ENCODE measurements at regions not wholly inside any gene's neighbourhood (a gene's known extent, or its start where the extent isn't known, plus 50 kb on each side); places are given as distances from the start of the nearest gene placed in this dataset.
"Not testable (repeated sequence)": the region's sequence is repeated elsewhere in the genome, so short reads cannot be mapped to it uniquely, and the experiment has no call there.

- Mint-ChIP-seq H3K9me3 (peaks cover 6% of the 10 kb centered on the region), H3K4me1 (ENCODE audit: low read depth) (no peaks in the 10 kb centered on the region), H3K36me3 (ENCODE audit: low read depth) (no peaks in the 10 kb centered on the region), H3K27ac (no peak overlapping the region), H3K4me3 (no peak overlapping the region), H3K27me3 (ENCODE audit: low read depth) (no peaks in the 10 kb centered on the region)
- DNase-seq (ENCODE audit: low spot score), result no peak
Measured at GRCh38 chr14:48714366-48714765, 871.8 kb downstream of the RPS29 start.

GRCh38 chr14:48710133-48710532, 876.0 kb downstream of the RPS29 start:
- Mint-ChIP-seq H3K27me3 (ENCODE audit: low read depth) (no peaks in the 10 kb centered on the region), H3K4me1 (ENCODE audit: low read depth) (no peaks in the 10 kb centered on the region), H3K4me3 (no peak overlapping the region), H3K36me3 (ENCODE audit: low read depth) (no peaks in the 10 kb centered on the region), H3K9me3 (no peaks in the 10 kb centered on the region), H3K27ac (no peak overlapping the region)
- DNase-seq (ENCODE audit: low spot score), result no peak

- no peak for DNase-seq (ENCODE audit: low spot score)
- no peaks in the 10 kb centered on the region for H3K4me1 Mint-ChIP-seq (ENCODE audit: low read depth)
- no peaks in the 10 kb centered on the region for H3K9me3 Mint-ChIP-seq
- no peaks in the 10 kb centered on the region for H3K36me3 Mint-ChIP-seq (ENCODE audit: low read depth)
- no peak overlapping the region for H3K4me3 Mint-ChIP-seq
- H3K27me3 Mint-ChIP-seq (ENCODE audit: low read depth), result no peaks in the 10 kb centered on the region
- H3K27ac Mint-ChIP-seq, result no peak overlapping the region
Measured at GRCh38 chr14:48709277-48709785, 876.8 kb downstream of the RPS29 start.

GRCh38 chr14:48704639-48705038, 881.5 kb downstream of the RPS29 start:
- no peaks in the 10 kb centered on the region for H3K27me3 Mint-ChIP-seq (ENCODE audit: low read depth)
- no peak for DNase-seq (ENCODE audit: low spot score)
- no peaks in the 10 kb centered on the region for H3K4me1 Mint-ChIP-seq (ENCODE audit: low read depth)
- H3K9me3 Mint-ChIP-seq, result peaks cover 8% of the 10 kb centered on the region
- H3K27ac Mint-ChIP-seq, result no peak overlapping the region
- H3K36me3 Mint-ChIP-seq (ENCODE audit: low read depth), result no peaks in the 10 kb centered on the region
- no peak overlapping the region for H3K4me3 Mint-ChIP-seq

GRCh38 chr14:48703728-48704467, 882.3 kb downstream of the RPS29 start:
- peaks cover 8% of the 10 kb centered on the region for H3K9me3 Mint-ChIP-seq
- no peak for DNase-seq (ENCODE audit: low spot score)
- H3K27ac Mint-ChIP-seq, result no peak overlapping the region
- no peaks in the 10 kb centered on the region for H3K36me3 Mint-ChIP-seq (ENCODE audit: low read depth)
- H3K27me3 Mint-ChIP-seq (ENCODE audit: low read depth), result no peaks in the 10 kb centered on the region
- H3K4me1 Mint-ChIP-seq (ENCODE audit: low read depth), result no peaks in the 10 kb centered on the region
- H3K4me3 Mint-ChIP-seq, result no peak overlapping the region

- H3K27me3 Mint-ChIP-seq (ENCODE audit: low read depth); DNase-seq (ENCODE audit: low spot score); H3K4me3 Mint-ChIP-seq; H3K27ac Mint-ChIP-seq; H3K36me3 Mint-ChIP-seq (ENCODE audit: low read depth); H3K4me1 Mint-ChIP-seq (ENCODE audit: low read depth): not testable (repeated sequence)
- H3K9me3 Mint-ChIP-seq, result peaks cover 23% of the 10 kb centered on the region
Measured at GRCh38 chr14:48697362-48697761, 888.8 kb downstream of the RPS29 start.

- H3K27me3 Mint-ChIP-seq (ENCODE audit: low read depth), result no peaks in the 10 kb centered on the region
Measured at GRCh38 chr14:48693793-48694192, 892.4 kb downstream of the RPS29 start.

GRCh38 chr14:48690349-48690748, 895.8 kb downstream of the RPS29 start:
- no peak for DNase-seq (ENCODE audit: low spot score)
- Mint-ChIP-seq H3K4me1 (ENCODE audit: low read depth) (no peaks in the 10 kb centered on the region), H3K27ac (no peak overlapping the region), H3K27me3 (ENCODE audit: low read depth) (no peaks in the 10 kb centered on the region), H3K4me3 (no peak overlapping the region), H3K9me3 (no peaks in the 10 kb centered on the region), H3K36me3 (ENCODE audit: low read depth) (no peaks in the 10 kb centered on the region)

More at GRCh38 chr14:48693793-48694192, 892.4 kb downstream of the RPS29 start:
- H3K36me3 Mint-ChIP-seq (ENCODE audit: low read depth), result no peaks in the 10 kb centered on the region
- H3K9me3 Mint-ChIP-seq, result peaks cover 15% of the 10 kb centered on the region
- no peaks in the 10 kb centered on the region for H3K4me1 Mint-ChIP-seq (ENCODE audit: low read depth)
- H3K27ac Mint-ChIP-seq, result no peak overlapping the region
- DNase-seq (ENCODE audit: low spot score), result no peak
- no peak overlapping the region for H3K4me3 Mint-ChIP-seq

GRCh38 chr14:48686650-48687049, 899.5 kb downstream of the RPS29 start:
- no peaks in the 10 kb centered on the region for H3K36me3 Mint-ChIP-seq (ENCODE audit: low read depth)
- H3K9me3 Mint-ChIP-seq, result peaks cover 3% of the 10 kb centered on the region
- H3K4me3 Mint-ChIP-seq, result no peak overlapping the region
- DNase-seq (ENCODE audit: low spot score), result no peak
- H3K4me1 Mint-ChIP-seq (ENCODE audit: low read depth), result no peaks in the 10 kb centered on the region
- H3K27me3 Mint-ChIP-seq (ENCODE audit: low read depth), result no peaks in the 10 kb centered on the region
- no peak overlapping the region for H3K27ac Mint-ChIP-seq

- DNase-seq (ENCODE audit: low spot score), result no peak
- Mint-ChIP-seq H3K27ac (no peak overlapping the region), H3K36me3 (ENCODE audit: low read depth) (no peaks in the 10 kb centered on the region)
Measured at GRCh38 chr14:48672506-48672905, 913.7 kb downstream of the RPS29 start.

GRCh38 chr14:48670939-48671338, 915.2 kb downstream of the RPS29 start:
- no peak overlapping the region for H3K4me3 Mint-ChIP-seq
- H3K9me3 Mint-ChIP-seq, result peaks cover 17% of the 10 kb centered on the region
- H3K4me1 Mint-ChIP-seq (ENCODE audit: low read depth), result no peaks in the 10 kb centered on the region
- H3K27me3 Mint-ChIP-seq (ENCODE audit: low read depth), result no peaks in the 10 kb centered on the region
- no peaks in the 10 kb centered on the region for H3K36me3 Mint-ChIP-seq (ENCODE audit: low read depth)
- no peak for DNase-seq (ENCODE audit: low spot score)
- no peak overlapping the region for H3K27ac Mint-ChIP-seq

More at GRCh38 chr14:48672506-48672905, 913.7 kb downstream of the RPS29 start:
- Mint-ChIP-seq H3K9me3 (peaks cover 20% of the 10 kb centered on the region), H3K4me3 (no peak overlapping the region), H3K4me1 (ENCODE audit: low read depth) (no peaks in the 10 kb centered on the region), H3K27me3 (ENCODE audit: low read depth) (no peaks in the 10 kb centered on the region)

GRCh38 chr14:48665077-48665784, 920.9 kb downstream of the RPS29 start:
- no peak overlapping the region for H3K27ac Mint-ChIP-seq
- H3K9me3 Mint-ChIP-seq, result peaks cover 20% of the 10 kb centered on the region
- H3K4me3 Mint-ChIP-seq, result no peak overlapping the region
- no peaks in the 10 kb centered on the region for H3K4me1 Mint-ChIP-seq (ENCODE audit: low read depth)
- no peaks in the 10 kb centered on the region for H3K36me3 Mint-ChIP-seq (ENCODE audit: low read depth)
- DNase-seq (ENCODE audit: low spot score), result no peak
- H3K27me3 Mint-ChIP-seq (ENCODE audit: low read depth), result no peaks in the 10 kb centered on the region

- H3K36me3 Mint-ChIP-seq (ENCODE audit: low read depth), result no peaks in the 10 kb centered on the region
- H3K9me3 Mint-ChIP-seq, result peaks cover 27% of the 10 kb centered on the region
- H3K27ac Mint-ChIP-seq, result no peak overlapping the region
- no peak overlapping the region for H3K4me3 Mint-ChIP-seq
- no peak for DNase-seq (ENCODE audit: low spot score)
- no peaks in the 10 kb centered on the region for H3K27me3 Mint-ChIP-seq (ENCODE audit: low read depth)
- H3K4me1 Mint-ChIP-seq (ENCODE audit: low read depth), result no peaks in the 10 kb centered on the region
Measured at GRCh38 chr14:48643241-48643640, 942.9 kb downstream of the RPS29 start.

GRCh38 chr14:48628870-48629269, 953.5 kb upstream of the MDGA2 start:
- H3K4me1 Mint-ChIP-seq (ENCODE audit: low read depth), result no peaks in the 10 kb centered on the region
- H3K27me3 Mint-ChIP-seq (ENCODE audit: low read depth), result no peaks in the 10 kb centered on the region
- DNase-seq (ENCODE audit: low spot score), result no peak
- peaks cover 9% of the 10 kb centered on the region for H3K9me3 Mint-ChIP-seq
- H3K36me3 Mint-ChIP-seq (ENCODE audit: low read depth), result no peaks in the 10 kb centered on the region
- no peak overlapping the region for H3K27ac Mint-ChIP-seq
- no peak overlapping the region for H3K4me3 Mint-ChIP-seq
